LNCAP (cell line): ENCODE measurements at regions not wholly inside any gene's neighbourhood (a gene's known extent, or its start where the extent isn't known, plus 50 kb on each side); places are given as distances from the start of the nearest gene placed in this dataset.

Source experiments
- TF ChIP-seq, protein P1 (sequence below): fragments of 450-650 bp; IDR thresholded peaks from 2 replicates; pipeline ENCODE4 v1.5.1; 2017; ENCODE audit warnings: mild to moderate bottlenecking

DNA sequence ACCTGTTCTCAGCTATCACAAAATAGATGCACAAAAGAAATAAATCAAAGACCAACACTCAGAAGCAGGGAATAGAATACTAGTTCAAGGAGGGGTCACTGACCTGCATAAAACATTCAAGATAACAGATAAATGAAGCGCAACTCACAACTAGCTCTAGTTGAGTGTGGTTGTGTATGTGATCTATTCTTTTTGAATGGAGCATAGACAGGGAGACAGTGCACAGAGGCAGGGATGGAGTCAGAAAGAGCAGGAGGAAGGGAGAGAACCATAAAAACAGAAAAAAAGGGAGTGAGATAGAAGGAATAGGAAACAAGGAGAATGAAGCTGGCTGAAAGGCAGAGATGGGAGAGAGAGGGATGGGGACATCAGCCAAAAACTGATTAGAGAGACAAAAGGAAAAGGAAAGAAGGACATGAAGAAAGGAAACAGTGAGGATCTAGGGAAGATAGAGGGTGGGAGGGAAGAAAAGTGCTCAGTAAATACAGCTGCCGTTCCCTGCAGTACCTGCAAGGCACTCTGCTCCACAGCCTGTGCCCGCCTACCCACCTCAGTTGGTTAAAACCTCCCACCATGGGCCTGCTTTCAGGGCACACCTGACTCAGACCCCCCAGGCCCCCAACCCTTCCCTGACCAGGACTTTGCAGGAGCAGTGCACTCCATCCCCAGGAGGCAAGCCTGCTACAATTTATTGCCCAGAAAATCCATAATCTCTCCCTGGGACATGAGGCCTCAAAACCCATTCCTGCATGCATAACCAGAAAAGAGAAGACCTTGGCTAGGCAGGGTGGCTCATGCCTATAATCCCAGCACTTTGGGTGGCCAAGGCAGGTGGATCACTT is 385.2 kb upstream of the POU3F1 start:
- TF ChIP-seq, protein P1, sequence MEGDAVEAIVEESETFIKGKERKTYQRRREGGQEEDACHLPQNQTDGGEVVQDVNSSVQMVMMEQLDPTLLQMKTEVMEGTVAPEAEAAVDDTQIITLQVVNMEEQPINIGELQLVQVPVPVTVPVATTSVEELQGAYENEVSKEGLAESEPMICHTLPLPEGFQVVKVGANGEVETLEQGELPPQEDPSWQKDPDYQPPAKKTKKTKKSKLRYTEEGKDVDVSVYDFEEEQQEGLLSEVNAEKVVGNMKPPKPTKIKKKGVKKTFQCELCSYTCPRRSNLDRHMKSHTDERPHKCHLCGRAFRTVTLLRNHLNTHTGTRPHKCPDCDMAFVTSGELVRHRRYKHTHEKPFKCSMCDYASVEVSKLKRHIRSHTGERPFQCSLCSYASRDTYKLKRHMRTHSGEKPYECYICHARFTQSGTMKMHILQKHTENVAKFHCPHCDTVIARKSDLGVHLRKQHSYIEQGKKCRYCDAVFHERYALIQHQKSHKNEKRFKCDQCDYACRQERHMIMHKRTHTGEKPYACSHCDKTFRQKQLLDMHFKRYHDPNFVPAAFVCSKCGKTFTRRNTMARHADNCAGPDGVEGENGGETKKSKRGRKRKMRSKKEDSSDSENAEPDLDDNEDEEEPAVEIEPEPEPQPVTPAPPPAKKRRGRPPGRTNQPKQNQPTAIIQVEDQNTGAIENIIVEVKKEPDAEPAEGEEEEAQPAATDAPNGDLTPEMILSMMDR = no peak

DNA sequence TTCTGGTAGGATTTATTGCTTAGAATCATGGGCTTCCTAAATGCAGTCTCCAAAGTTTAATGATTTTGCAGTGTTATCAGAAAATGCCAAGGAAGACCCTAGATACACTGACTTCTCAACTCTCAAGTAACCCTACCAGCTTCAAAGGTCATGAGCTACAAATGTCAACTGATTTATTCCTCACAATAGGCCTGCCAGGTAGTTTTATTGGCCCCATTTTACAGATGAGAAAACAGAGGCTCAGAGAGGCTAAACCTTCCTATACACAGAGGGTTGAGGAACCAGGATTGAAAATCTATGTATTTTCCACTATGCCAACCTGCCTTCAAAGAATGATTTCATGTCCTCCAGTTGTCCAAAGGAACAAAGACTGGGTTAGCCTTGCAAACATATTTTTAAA is 384.4 kb upstream of the POU3F1 start:
- TF ChIP-seq, protein P1 = no peak

DNA sequence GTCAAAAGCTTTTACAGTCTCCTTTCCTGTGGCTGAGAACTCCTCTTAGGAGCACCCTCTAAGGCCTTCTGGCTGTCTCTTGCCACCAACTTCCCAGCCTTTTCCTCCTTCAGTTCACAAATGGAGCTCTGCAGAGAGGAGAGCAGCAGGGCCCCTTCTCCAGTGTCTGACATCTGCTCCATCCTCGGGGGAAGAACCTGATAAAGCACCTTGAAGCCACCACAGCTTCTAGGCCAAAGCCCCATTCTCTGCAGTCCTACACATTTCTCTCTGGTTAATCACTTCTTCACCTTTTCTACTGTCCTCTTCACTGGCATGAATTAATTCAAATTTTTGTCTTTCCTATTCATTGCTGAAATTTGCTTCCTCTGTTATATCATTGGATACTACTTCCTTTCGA is 378.1 kb upstream of the POU3F1 start:
- TF ChIP-seq, protein P1 = no peak

DNA sequence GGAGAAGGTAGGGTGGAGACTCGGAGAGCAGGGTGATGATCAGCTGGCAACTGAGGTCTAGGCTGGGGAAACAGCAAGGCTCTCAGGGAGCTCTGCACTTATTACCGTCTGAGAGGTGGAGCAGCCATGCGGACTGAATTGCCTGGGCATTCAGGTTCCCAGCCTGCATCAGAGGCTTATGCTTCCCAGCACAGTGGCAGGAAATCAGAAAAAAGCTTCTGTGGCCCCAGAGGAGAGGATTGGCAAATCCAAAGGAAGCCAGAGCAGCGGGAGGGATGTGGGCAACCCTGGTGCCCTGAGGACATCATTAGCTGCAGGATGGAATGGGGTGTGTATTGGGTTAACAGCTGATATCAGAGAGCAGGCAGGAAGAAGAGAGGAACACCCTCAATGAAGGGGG is 374.1 kb upstream of the POU3F1 start:
- TF ChIP-seq, protein P1 = no peak

DNA sequence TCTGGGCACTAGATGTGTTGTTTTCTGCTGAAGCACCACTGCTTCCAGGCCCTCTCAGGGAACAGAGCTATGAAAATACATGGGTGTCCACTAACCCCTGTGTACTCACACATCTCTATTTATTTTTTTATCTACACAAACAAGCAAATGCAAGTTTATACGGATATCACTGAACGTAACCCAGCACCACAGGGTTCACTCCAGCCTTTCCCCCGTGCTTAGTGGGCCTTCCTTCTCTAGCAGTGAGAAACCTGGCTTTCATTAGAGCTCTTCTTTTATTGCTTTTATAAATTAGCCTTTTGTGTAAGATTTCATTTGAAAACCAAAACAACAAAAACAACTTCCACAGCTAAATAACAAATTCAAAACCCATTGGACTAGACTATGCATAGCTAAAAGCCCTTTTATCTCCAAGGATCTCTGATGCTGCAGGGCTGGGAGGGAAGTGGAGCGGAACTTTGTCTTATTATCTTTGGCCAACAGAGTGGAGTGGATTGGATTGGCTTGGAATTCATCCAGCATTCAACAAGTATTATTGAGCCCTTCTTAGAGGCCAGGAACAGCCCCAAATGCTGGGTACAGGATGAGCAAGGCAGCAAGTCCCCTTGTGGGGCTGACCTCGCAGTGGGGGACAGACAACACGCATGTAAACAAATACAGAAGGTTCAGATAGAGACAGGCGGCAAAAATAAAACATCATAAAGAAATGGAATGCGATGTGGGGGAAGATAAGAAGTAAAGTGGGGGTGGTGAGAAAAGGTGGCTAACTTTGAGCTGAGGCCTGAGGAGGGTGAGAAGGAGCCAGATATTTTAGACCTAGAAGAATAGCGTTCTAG is 371.8 kb upstream of the POU3F1 start:
- TF ChIP-seq, protein P1 = no peak

DNA sequence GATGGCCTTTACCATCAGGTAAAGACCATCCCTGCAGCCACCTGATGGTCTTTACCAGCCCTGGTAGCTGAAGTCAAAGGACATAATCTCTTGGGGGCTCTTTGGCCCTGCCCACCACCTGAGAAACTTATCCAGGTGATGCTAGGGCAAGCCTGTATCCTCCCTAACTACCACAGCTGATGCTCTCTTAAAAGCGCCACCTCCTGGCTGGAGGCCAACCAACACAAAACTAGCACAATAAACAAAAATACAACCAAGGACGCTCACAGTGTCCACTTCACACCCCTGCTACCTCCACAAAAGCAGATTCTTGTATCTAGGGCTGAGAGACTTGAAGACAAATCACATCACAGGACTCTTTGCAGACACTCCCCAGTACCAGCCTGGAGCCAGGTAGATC is 357.1 kb upstream of the POU3F1 start:
- TF ChIP-seq, protein P1 = no peak; the same call in 1 of the 2 replicates

DNA sequence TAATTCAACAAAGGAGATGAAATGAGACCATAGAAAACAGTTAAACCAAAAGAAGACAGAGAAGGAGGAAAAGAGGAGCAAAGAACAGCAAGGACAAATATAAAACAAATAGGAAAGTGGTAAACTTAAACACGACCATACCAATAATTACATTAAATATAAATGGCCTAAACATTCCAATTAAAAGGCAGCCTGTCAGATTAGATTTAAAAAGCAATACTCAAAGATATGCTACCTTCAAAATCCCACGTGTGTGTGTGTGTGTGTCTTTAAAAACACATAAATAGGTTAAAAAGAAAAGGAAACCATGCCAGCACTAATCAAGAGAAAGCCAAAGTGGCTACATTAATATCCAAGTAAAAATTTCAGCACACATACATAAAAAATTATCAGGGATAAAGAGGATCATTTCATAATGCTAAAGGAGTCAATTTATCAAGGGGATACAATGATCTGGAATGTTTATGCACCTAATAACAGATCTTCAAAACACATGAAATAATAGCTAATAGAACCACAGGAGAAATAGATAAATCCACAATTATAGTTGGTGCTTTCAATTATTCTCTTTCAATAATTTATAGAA is 355.7 kb upstream of the POU3F1 start:
- TF ChIP-seq, protein P1 = no peak
